Heart left ventricle (tissue), 13 donors: ENCODE measurements at regions not wholly inside any gene's neighbourhood (a gene's known extent, or its start where the extent isn't known, plus 50 kb on each side); places are given as distances from the start of the nearest gene placed in this dataset.
"Not testable (repeated sequence)": the region's sequence is repeated elsewhere in the genome, so short reads cannot be mapped to it uniquely, and the experiment has no call there.

Source experiments
- POLR2A ChIP-seq, 2 donors: fragments of 450-650 bp; IDR thresholded peaks; one replicate each; pipeline ENCODE4 v1.6.1; 2017; ENCODE audit warnings: antibody characterized with exemption in 2 of 2, mild to moderate bottlenecking in 2 of 2, moderate library complexity in 2 of 2
- TF ChIP-seq, protein P1 (sequence below), 12 donors: fragments of 200-600 bp; sonication (generic) in 4 of 12; IDR thresholded peaks; one replicate each; pipeline versions ENCODE4 v1.5.0 to v1.8.0; 2018 to 2022; ENCODE audit warnings: antibody characterized with exemption in 12 of 12, mild to moderate bottlenecking in 5 of 12
- donor health status: ischemic (EF 13 %, LVEDD 7.1; RV severe dilation, severe dysfunction).
- donor health status: DM: no; HTN: yes; CAD: no.
- donor health status: DM: no; HTN: no; CAD: no.
- donor health status: ischemic (EF 25% LVEDD 6.9; RV normal size, moderate dysfunction).
- donor health status: ischemic (EF 25% LVEDD 5.7; RV mildly dilated, moderate dysfunction).
- donor health status: ischemic (EF 35%, LVEDD 5.7; RV mildly dilated, moderate dysfunction).
- donor health status: nonischemic (EF 11% LVEDD 7.7; RV severe dilation, severe dysfunction).
- donor health status: DM: yes; HTN: yes; CAD: no.
- donor health status: PGD.
- donor health status: ischemic (EF 29% LVEDD 5.4; RV normal size, mild dysfunction).
- donor health status: nonischemic (EF 23%, LVEDD 6.1; RV moderate dilation, normal function).

GRCh38 chr17:26965898-26966624 is 327.9 kb upstream of the WSB1 start:
- TF ChIP-seq, protein P1, sequence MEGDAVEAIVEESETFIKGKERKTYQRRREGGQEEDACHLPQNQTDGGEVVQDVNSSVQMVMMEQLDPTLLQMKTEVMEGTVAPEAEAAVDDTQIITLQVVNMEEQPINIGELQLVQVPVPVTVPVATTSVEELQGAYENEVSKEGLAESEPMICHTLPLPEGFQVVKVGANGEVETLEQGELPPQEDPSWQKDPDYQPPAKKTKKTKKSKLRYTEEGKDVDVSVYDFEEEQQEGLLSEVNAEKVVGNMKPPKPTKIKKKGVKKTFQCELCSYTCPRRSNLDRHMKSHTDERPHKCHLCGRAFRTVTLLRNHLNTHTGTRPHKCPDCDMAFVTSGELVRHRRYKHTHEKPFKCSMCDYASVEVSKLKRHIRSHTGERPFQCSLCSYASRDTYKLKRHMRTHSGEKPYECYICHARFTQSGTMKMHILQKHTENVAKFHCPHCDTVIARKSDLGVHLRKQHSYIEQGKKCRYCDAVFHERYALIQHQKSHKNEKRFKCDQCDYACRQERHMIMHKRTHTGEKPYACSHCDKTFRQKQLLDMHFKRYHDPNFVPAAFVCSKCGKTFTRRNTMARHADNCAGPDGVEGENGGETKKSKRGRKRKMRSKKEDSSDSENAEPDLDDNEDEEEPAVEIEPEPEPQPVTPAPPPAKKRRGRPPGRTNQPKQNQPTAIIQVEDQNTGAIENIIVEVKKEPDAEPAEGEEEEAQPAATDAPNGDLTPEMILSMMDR (IDR thresholded peaks at IDR 0.05) = not testable (repeated sequence)
- not testable (repeated sequence) for TF ChIP-seq POLR2A (IDR thresholded peaks at IDR 0.05)
